IMR-90 (cell line): ENCODE measurements at regions not wholly inside any gene's neighbourhood (a gene's known extent, or its start where the extent isn't known, plus 50 kb on each side); places are given as distances from the start of the nearest gene placed in this dataset.

ENCODE experiments used
- BHLHE40 ChIP-seq: fragments of 150-350 bp; IDR thresholded peaks from 2 replicates; pipeline ENCODE4 v1.6.1; 2016; ENCODE audit warnings: mild to moderate bottlenecking, low read depth, low read length
- CEBPB ChIP-seq: IDR thresholded peaks from 2 replicates; pipeline ENCODE4 v1.6.1; 2012; ENCODE audit warnings: low read depth, low read length, improper control_type of control experiment
- CHD1 ChIP-seq: IDR thresholded peaks from 2 replicates; pipeline ENCODE4 v1.6.1; 2012; ENCODE audit warnings: low read depth, low read length, improper control_type of control experiment
- ELK1 ChIP-seq: fragments of 150-350 bp; IDR thresholded peaks from 2 replicates; pipeline ENCODE4 v1.6.1; 2016; ENCODE audit warnings: low read depth, mild to moderate bottlenecking, low read length, moderate library complexity, borderline replicate concordance
- FOS ChIP-seq: fragments of 150-350 bp; IDR thresholded peaks from 2 replicates; pipeline ENCODE4 v1.6.1; 2016; ENCODE audit warnings: low read depth, low read length
- MAFK ChIP-seq: IDR thresholded peaks from 2 replicates; pipeline ENCODE4 v1.6.1; 2012; ENCODE audit warnings: low read depth, low read length, improper control_type of control experiment
- MAZ ChIP-seq: IDR thresholded peaks from 2 replicates; pipeline ENCODE4 v1.6.1; 2012; ENCODE audit warnings: low read depth, mild to moderate bottlenecking, low read length, improper control_type of control experiment, moderate library complexity, borderline replicate concordance
- MXI1 ChIP-seq: IDR thresholded peaks from 2 replicates; pipeline ENCODE4 v1.6.1; 2012; ENCODE audit warnings: low read depth, mild to moderate bottlenecking, low read length, moderate library complexity, borderline replicate concordance
- POLR2A ChIP-seq: IDR thresholded peaks from 2 replicates; pipeline ENCODE4 v1.6.1; 2012; ENCODE audit warnings: mild to moderate bottlenecking, low read depth, low read length
- RAD21 ChIP-seq: IDR thresholded peaks from 2 replicates; pipeline ENCODE4 v1.6.1; 2012; ENCODE audit warnings: low read length, improper control_type of control experiment
- RCOR1 ChIP-seq: IDR thresholded peaks from 2 replicates; pipeline ENCODE4 v1.6.1; 2012; ENCODE audit warnings: mild to moderate bottlenecking, low read length, improper control_type of control experiment; ENCODE audit not compliant: insufficient replicate concordance
- SMC3 ChIP-seq: fragments of 150-350 bp; IDR thresholded peaks from 2 replicates; pipeline ENCODE4 v1.6.1; 2016; ENCODE audit warnings: low read depth, mild to moderate bottlenecking, antibody characterized with exemption, low read length, moderate library complexity
- TF ChIP-seq, protein P1 (sequence below): conservative IDR thresholded peaks from 2 replicates; pipeline ENCODE4 v1.5.1; 2012; ENCODE audit warnings: mild to moderate bottlenecking, low read depth, low read length, improper control_type of control experiment
- TF ChIP-seq, protein P2 (sequence below): fragments of 150-350 bp; IDR thresholded peaks from 2 replicates; pipeline ENCODE4 v1.6.1; 2017; ENCODE audit warnings: mild to moderate bottlenecking, antibody characterized with exemption, low read length, low read depth

GRCh38 chr18:30280186-30280585 is 762.4 kb downstream of the DSC3 start:
- TF ChIP-seq, protein P1, sequence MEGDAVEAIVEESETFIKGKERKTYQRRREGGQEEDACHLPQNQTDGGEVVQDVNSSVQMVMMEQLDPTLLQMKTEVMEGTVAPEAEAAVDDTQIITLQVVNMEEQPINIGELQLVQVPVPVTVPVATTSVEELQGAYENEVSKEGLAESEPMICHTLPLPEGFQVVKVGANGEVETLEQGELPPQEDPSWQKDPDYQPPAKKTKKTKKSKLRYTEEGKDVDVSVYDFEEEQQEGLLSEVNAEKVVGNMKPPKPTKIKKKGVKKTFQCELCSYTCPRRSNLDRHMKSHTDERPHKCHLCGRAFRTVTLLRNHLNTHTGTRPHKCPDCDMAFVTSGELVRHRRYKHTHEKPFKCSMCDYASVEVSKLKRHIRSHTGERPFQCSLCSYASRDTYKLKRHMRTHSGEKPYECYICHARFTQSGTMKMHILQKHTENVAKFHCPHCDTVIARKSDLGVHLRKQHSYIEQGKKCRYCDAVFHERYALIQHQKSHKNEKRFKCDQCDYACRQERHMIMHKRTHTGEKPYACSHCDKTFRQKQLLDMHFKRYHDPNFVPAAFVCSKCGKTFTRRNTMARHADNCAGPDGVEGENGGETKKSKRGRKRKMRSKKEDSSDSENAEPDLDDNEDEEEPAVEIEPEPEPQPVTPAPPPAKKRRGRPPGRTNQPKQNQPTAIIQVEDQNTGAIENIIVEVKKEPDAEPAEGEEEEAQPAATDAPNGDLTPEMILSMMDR = no peak
- TF ChIP-seq FOS = no peak
- TF ChIP-seq BHLHE40 = no peak
- TF ChIP-seq POLR2A = no peak
- TF ChIP-seq MXI1 = no peak
- no peak for TF ChIP-seq ELK1
- TF ChIP-seq, protein P2, sequence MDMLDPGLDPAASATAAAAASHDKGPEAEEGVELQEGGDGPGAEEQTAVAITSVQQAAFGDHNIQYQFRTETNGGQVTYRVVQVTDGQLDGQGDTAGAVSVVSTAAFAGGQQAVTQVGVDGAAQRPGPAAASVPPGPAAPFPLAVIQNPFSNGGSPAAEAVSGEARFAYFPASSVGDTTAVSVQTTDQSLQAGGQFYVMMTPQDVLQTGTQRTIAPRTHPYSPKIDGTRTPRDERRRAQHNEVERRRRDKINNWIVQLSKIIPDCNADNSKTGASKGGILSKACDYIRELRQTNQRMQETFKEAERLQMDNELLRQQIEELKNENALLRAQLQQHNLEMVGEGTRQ = no peak
- no peak for TF ChIP-seq MAFK
- no peak for TF ChIP-seq CHD1
- no peak for TF ChIP-seq RAD21
- no peak for TF ChIP-seq RCOR1
- TF ChIP-seq CEBPB = no peak
- no peak for TF ChIP-seq MAZ
- no peak for TF ChIP-seq SMC3
